ENCODE measurements at regions not wholly inside any gene's neighbourhood (a gene's known extent, or its start where the extent isn't known, plus 50 kb on each side); places are given as distances from the start of the nearest gene placed in this dataset.

- H3K4me2 ChIP-seq (ENCODE audit: low read length) = no peak overlapping the region
Measured at GRCh38 chr14:84006643-84007155, 1523.2 kb upstream of the FLRT2 start.

DNA sequence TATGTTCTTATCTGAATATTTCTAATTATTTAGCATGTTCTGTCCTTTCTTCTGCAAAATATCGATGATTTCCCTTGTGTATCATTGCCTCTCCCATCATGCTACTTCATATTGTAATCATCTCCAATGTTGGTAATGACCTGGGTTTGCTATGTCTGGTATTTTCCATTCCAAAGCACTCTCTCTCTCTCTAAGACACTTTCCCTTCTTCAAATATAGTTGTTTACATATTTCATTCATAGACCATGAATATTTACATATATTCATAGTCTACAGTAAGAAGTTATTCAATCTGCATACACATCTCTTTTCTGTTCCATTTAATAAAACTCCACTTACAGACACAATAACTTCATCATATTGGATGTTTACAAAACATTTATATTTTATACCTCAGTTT, 1516.5 kb upstream of the FLRT2 start:
- no peaks in the 10 kb centered on the region for H3K79me2 ChIP-seq (ENCODE audit: control insufficient read depth, insufficient read depth, low read length, poor library complexity)
- H4K8ac ChIP-seq (ENCODE audit: low read depth, low read length) = no peak overlapping the region
- peak in 1 of 2 donors; percentile 2 for DNase-seq
- WGBS (ENCODE audit: extremely low coverage, insufficient coverage, insufficient read length) = no CpG with 5 or more reads among the region's 1 CpG
- no peak overlapping the region for H3K4me3 ChIP-seq (ENCODE audit: low read depth, low read length)
- H3K9me3 ChIP-seq (ENCODE audit: insufficient read depth, low read depth, low read length) = no peaks in the 10 kb centered on the region
- H3K14ac ChIP-seq (ENCODE audit: low read length) = no peak overlapping the region
- H4K91ac ChIP-seq (ENCODE audit: low read depth, low read length) = no peak overlapping the region
- H3K4me2 ChIP-seq (ENCODE audit: low read length) = no peak overlapping the region
- H3K79me1 ChIP-seq (ENCODE audit: low read length) = no peaks in the 10 kb centered on the region
- no peak overlapping the region for H3K9ac ChIP-seq (ENCODE audit: low read length)
- H2AFZ ChIP-seq (ENCODE audit: insufficient read depth, low read length, poor library complexity) = no peak overlapping the region
- no peak overlapping the region for H3K18ac ChIP-seq (ENCODE audit: low read length)
- H3K27ac ChIP-seq (ENCODE audit: low read depth, low read length) = no peak overlapping the region
- no peak overlapping the region for H2AK5ac ChIP-seq (ENCODE audit: low read length)
- H3K4ac ChIP-seq (ENCODE audit: low read depth, low read length) = no peak overlapping the region
- H2BK5ac ChIP-seq (ENCODE audit: low read depth, low read length, poor library complexity) = no peak overlapping the region
- H3K36me3 ChIP-seq (ENCODE audit: control insufficient read depth in 1 of 2, insufficient read depth in 2 of 2, low read length in 2 of 2) = no peaks in the 10 kb centered on the region
- H4K12ac ChIP-seq (ENCODE audit: low read depth, low read length) = no peak overlapping the region
- H3K27me3 ChIP-seq (ENCODE audit: insufficient read depth, low read length) = no peaks in the 10 kb centered on the region
- H2BK120ac ChIP-seq (ENCODE audit: insufficient read depth, low read length, poor library complexity) = no peak overlapping the region
- H3K4me1 ChIP-seq (ENCODE audit: control insufficient read depth in 1 of 2, insufficient read depth in 2 of 2, low read length in 2 of 2) = no peaks in the 10 kb centered on the region
- no peak overlapping the region for H3K23ac ChIP-seq (ENCODE audit: low read length)
- H2BK12ac ChIP-seq (ENCODE audit: low read length) = no peak overlapping the region

More at GRCh38 chr14:84006643-84007155, 1523.2 kb upstream of the FLRT2 start:
- Histone ChIP-seq H3K27ac (ENCODE audit: low read depth, low read length) (no peak overlapping the region), H3K18ac (ENCODE audit: low read length) (no peak overlapping the region), H3K36me3 (ENCODE audit: control insufficient read depth in 1 of 2, insufficient read depth in 2 of 2, low read length in 2 of 2) (no peaks in the 10 kb centered on the region), H4K91ac (ENCODE audit: low read depth, low read length) (no peak overlapping the region), H3K27me3 (ENCODE audit: insufficient read depth, low read length) (no peaks in the 10 kb centered on the region), H3K14ac (ENCODE audit: low read length) (no peak overlapping the region), H2BK120ac (ENCODE audit: insufficient read depth, low read length, poor library complexity) (no peak overlapping the region), H3K79me1 (ENCODE audit: low read length) (peaks cover 3% of the 10 kb centered on the region), H3K23ac (ENCODE audit: low read length) (no peak overlapping the region), H3K79me2 (ENCODE audit: control insufficient read depth, insufficient read depth, low read length, poor library complexity) (no peaks in the 10 kb centered on the region), H2AFZ (ENCODE audit: insufficient read depth, low read length, poor library complexity) (no peak overlapping the region), H4K12ac (ENCODE audit: low read depth, low read length) (no peak overlapping the region), H3K4me1 (ENCODE audit: control insufficient read depth in 1 of 2, insufficient read depth in 2 of 2, low read length in 2 of 2) (peaks cover 0 to 2% of the 10 kb centered on the region in 2 experiments), H2BK12ac (ENCODE audit: low read length) (no peak overlapping the region), H4K8ac (ENCODE audit: low read depth, low read length) (no peak overlapping the region), H3K9ac (ENCODE audit: low read length) (no peak overlapping the region), H3K4me3 (ENCODE audit: low read depth, low read length) (no peak overlapping the region), H2BK5ac (ENCODE audit: low read depth, low read length, poor library complexity) (no peak overlapping the region), H3K9me3 (ENCODE audit: insufficient read depth, low read depth, low read length) (no peaks in the 10 kb centered on the region), H2AK5ac (ENCODE audit: low read length) (no peak overlapping the region), H3K4ac (ENCODE audit: low read depth, low read length) (no peak overlapping the region)
- WGBS (ENCODE audit: extremely low coverage, insufficient coverage, insufficient read length) = no CpG with 5 or more reads among the region's 3 CpGs
- DNase-seq = no peak

DNA sequence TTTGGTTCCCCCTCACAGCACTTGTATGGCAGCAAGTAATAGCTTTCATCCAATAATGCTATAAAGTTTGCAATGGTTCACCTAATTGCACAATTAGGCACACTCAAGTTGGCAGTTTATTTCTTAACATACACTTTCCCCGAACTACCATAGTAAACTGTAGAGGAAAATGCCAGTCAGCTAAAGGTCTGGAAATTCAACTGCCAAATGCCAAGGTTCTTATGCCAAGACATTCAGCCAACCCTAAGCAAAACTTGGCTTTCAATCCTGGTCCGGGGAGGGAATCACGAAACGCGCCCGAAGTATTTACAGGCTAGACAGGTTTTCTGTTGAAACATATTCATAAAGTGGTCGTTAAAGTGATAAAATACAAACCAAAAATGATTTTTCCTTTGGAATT, 1512.4 kb upstream of the FLRT2 start:
- no peak overlapping the region for H3K14ac ChIP-seq (ENCODE audit: low read length)
- H2AK5ac ChIP-seq (ENCODE audit: low read length) = no peak overlapping the region
- no peaks in the 10 kb centered on the region for H3K4me1 ChIP-seq (ENCODE audit: control insufficient read depth in 1 of 2, insufficient read depth in 2 of 2, low read length in 2 of 2)
- H2BK5ac ChIP-seq (ENCODE audit: low read depth, low read length, poor library complexity) = no peak overlapping the region
- no peak overlapping the region for H2BK120ac ChIP-seq (ENCODE audit: insufficient read depth, low read length, poor library complexity)
- whole genome bisulfite sequencing (ENCODE audit: extremely low coverage, insufficient coverage, insufficient read length) = no CpG with 5 or more reads among the region's 7 CpGs
- no peak overlapping the region for H4K12ac ChIP-seq (ENCODE audit: low read depth, low read length)
- no peak for DNase-seq
- H3K36me3 ChIP-seq (ENCODE audit: control insufficient read depth in 1 of 2, insufficient read depth in 2 of 2, low read length in 2 of 2) = no peaks in the 10 kb centered on the region
- no peak overlapping the region for H3K4me2 ChIP-seq (ENCODE audit: low read length)
- H3K9ac ChIP-seq (ENCODE audit: low read length) = no peak overlapping the region
- H3K27ac ChIP-seq (ENCODE audit: low read depth, low read length) = no peak overlapping the region
- no peak overlapping the region for H3K4ac ChIP-seq (ENCODE audit: low read depth, low read length)
- H3K18ac ChIP-seq (ENCODE audit: low read length) = no peak overlapping the region
- H3K79me1 ChIP-seq (ENCODE audit: low read length) = no peaks in the 10 kb centered on the region
- no peak overlapping the region for H4K8ac ChIP-seq (ENCODE audit: low read depth, low read length)
- H2BK12ac ChIP-seq (ENCODE audit: low read length) = no peak overlapping the region
- H2AFZ ChIP-seq (ENCODE audit: insufficient read depth, low read length, poor library complexity) = no peak overlapping the region
- H3K4me3 ChIP-seq (ENCODE audit: low read depth, low read length) = no peak overlapping the region
- H3K79me2 ChIP-seq (ENCODE audit: control insufficient read depth, insufficient read depth, low read length, poor library complexity) = no peaks in the 10 kb centered on the region
- H3K23ac ChIP-seq (ENCODE audit: low read length) = no peak overlapping the region
- H3K9me3 ChIP-seq (ENCODE audit: insufficient read depth, low read depth, low read length) = no peaks in the 10 kb centered on the region
- no peak overlapping the region for H4K91ac ChIP-seq (ENCODE audit: low read depth, low read length)
- H3K27me3 ChIP-seq (ENCODE audit: insufficient read depth, low read length) = no peaks in the 10 kb centered on the region

DNA sequence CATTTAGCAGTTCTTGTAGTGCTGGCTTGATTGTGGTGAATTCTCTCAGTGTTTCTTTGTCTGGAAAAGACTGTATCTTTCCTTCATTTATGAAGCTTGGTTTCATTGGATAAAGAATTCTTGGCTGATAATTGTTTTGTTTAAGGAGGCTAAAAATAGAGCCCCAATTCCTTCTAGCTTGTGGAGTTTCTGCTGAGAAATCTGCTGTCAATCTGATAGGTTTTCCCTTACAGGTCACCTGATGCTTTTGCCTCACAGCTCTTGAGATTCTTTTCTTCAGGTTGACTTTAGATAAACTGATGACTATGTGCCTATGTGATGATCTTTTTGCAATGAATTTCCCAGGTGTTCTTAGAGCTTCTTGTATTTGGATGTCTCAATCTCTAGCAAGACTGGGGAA, 1508.5 kb upstream of the FLRT2 start:
- H2AK5ac ChIP-seq (ENCODE audit: low read length) = no peak overlapping the region
- H3K27me3 ChIP-seq (ENCODE audit: insufficient read depth, low read length) = no peaks in the 10 kb centered on the region
- H3K79me2 ChIP-seq (ENCODE audit: control insufficient read depth, insufficient read depth, low read length, poor library complexity) = no peaks in the 10 kb centered on the region
- no peaks in the 10 kb centered on the region for H3K79me1 ChIP-seq (ENCODE audit: low read length)
- H2BK120ac ChIP-seq (ENCODE audit: insufficient read depth, low read length, poor library complexity) = no peak overlapping the region
- H3K27ac ChIP-seq (ENCODE audit: low read depth, low read length) = no peak overlapping the region
- H4K8ac ChIP-seq (ENCODE audit: low read depth, low read length) = no peak overlapping the region
- peaks cover 2% of the 10 kb centered on the region for H3K9me3 ChIP-seq (ENCODE audit: insufficient read depth, low read depth, low read length)
- no peak overlapping the region for H2BK12ac ChIP-seq (ENCODE audit: low read length)
- no peak overlapping the region for H3K4me2 ChIP-seq (ENCODE audit: low read length)
- no peak overlapping the region for H3K4ac ChIP-seq (ENCODE audit: low read depth, low read length)
- no peak overlapping the region for H4K12ac ChIP-seq (ENCODE audit: low read depth, low read length)
- no peak overlapping the region for H3K14ac ChIP-seq (ENCODE audit: low read length)
- no peak for DNase-seq
- no peak overlapping the region for H2AFZ ChIP-seq (ENCODE audit: insufficient read depth, low read length, poor library complexity)
- no peak overlapping the region for H3K4me3 ChIP-seq (ENCODE audit: low read depth, low read length)
- no peak overlapping the region for H2BK5ac ChIP-seq (ENCODE audit: low read depth, low read length, poor library complexity)
- no peak overlapping the region for H3K18ac ChIP-seq (ENCODE audit: low read length)
- no peak overlapping the region for H3K9ac ChIP-seq (ENCODE audit: low read length)
- no peaks in the 10 kb centered on the region for H3K36me3 ChIP-seq (ENCODE audit: control insufficient read depth in 1 of 2, insufficient read depth in 2 of 2, low read length in 2 of 2)
- no peak overlapping the region for H3K23ac ChIP-seq (ENCODE audit: low read length)
- H4K91ac ChIP-seq (ENCODE audit: low read depth, low read length) = no peak overlapping the region
- peaks cover 0 to 3% of the 10 kb centered on the region in 2 experiments for H3K4me1 ChIP-seq (ENCODE audit: control insufficient read depth in 1 of 2, insufficient read depth in 2 of 2, low read length in 2 of 2)
